ENCODE measurements at regions not wholly inside any gene's neighbourhood (a gene's known extent, or its start where the extent isn't known, plus 50 kb on each side); places are given as distances from the start of the nearest gene placed in this dataset.

- Histone ChIP-seq H3K4me3 (no peak overlapping the region), H3K27ac (no peak overlapping the region), H3K36me3 (no peaks in the 10 kb centered on the region), H3K4me1 (ENCODE audit: low read depth) (no peaks in the 10 kb centered on the region), H3K27me3 (no peaks in the 10 kb centered on the region), H3K9me3 (ENCODE audit: low read depth) (no peaks in the 10 kb centered on the region)
- DNase-seq (ENCODE audit: low read depth in 1 of 2, low spot score in 1 of 2), result no peak
- TF ChIP-seq, protein P1, sequence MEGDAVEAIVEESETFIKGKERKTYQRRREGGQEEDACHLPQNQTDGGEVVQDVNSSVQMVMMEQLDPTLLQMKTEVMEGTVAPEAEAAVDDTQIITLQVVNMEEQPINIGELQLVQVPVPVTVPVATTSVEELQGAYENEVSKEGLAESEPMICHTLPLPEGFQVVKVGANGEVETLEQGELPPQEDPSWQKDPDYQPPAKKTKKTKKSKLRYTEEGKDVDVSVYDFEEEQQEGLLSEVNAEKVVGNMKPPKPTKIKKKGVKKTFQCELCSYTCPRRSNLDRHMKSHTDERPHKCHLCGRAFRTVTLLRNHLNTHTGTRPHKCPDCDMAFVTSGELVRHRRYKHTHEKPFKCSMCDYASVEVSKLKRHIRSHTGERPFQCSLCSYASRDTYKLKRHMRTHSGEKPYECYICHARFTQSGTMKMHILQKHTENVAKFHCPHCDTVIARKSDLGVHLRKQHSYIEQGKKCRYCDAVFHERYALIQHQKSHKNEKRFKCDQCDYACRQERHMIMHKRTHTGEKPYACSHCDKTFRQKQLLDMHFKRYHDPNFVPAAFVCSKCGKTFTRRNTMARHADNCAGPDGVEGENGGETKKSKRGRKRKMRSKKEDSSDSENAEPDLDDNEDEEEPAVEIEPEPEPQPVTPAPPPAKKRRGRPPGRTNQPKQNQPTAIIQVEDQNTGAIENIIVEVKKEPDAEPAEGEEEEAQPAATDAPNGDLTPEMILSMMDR (IDR thresholded peaks at IDR 0.05; ENCODE audit: low read depth, low read length), result no peak
These were observed 136.3 kb downstream of the KLF5 start for GRCh38 chr13:73195091-73195490.

DNA sequence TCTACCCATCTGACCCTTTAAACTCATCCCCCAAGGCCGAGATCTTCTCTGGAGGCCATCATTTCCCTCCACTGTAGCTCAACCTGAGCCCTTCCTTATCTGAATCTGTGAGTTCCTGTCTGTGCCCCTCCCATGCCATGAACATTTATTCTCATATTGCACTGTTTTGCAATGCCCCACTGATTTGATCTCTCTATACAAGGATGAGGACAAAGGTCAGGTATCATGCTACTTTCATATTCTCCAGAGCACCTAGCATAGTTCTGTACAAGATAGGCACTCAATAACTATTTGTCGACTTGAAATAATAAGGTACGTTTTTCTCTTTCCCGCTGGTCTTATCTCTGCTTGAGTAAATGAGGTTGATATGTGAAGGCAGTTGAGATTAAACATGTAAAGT lies 135.5 kb downstream of the KLF5 start:
- TF ChIP-seq, protein P1 (IDR thresholded peaks at IDR 0.05; ENCODE audit: low read depth, low read length), result no peak
- H3K36me3 ChIP-seq, result no peaks in the 10 kb centered on the region
- no peaks in the 10 kb centered on the region for H3K9me3 ChIP-seq (ENCODE audit: low read depth)
- DNase-seq (ENCODE audit: low read depth in 1 of 2, low spot score in 1 of 2), result no peak
- H3K4me3 ChIP-seq, result no peak overlapping the region
- H3K4me1 ChIP-seq (ENCODE audit: low read depth), result no peaks in the 10 kb centered on the region
- no peaks in the 10 kb centered on the region for H3K27me3 ChIP-seq
- H3K27ac ChIP-seq, result no peak overlapping the region

DNA sequence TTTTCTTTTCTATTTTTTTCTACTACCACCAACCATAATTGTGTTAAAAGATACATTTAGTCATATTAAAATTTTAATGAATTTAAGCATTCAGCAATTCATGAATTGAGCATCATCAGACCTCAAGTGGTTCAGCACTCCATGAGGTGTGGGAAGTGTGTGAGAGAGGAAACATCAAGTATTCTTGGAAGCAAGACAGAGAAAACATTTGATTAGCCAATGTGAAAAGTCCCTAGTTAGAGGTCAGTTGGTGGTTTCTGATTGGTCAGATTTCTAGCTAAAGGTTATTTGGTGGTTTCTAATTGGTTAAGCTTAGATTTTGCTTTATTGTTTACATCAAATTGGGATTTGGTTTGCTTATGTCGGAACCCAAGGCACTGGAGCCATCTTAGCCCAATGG lies 134.7 kb downstream of the KLF5 start:
- H3K36me3 ChIP-seq, result no peaks in the 10 kb centered on the region
- H3K4me3 ChIP-seq, result no peak overlapping the region
- H3K9me3 ChIP-seq (ENCODE audit: low read depth), result no peaks in the 10 kb centered on the region
- no peaks in the 10 kb centered on the region for H3K27me3 ChIP-seq
- DNase-seq (ENCODE audit: low read depth in 1 of 2, low spot score in 1 of 2), result no peak
- H3K4me1 ChIP-seq (ENCODE audit: low read depth), result no peaks in the 10 kb centered on the region
- TF ChIP-seq, protein P1 (IDR thresholded peaks at IDR 0.05; ENCODE audit: low read depth, low read length), result no peak
- H3K27ac ChIP-seq, result no peak overlapping the region

- Histone ChIP-seq H3K4me1 (ENCODE audit: low read depth) (no peaks in the 10 kb centered on the region), H3K27ac (no peak overlapping the region), H3K36me3 (no peaks in the 10 kb centered on the region), H3K9me3 (ENCODE audit: low read depth) (no peaks in the 10 kb centered on the region), H3K27me3 (no peaks in the 10 kb centered on the region), H3K4me3 (no peak overlapping the region)
- TF ChIP-seq, protein P1 (IDR thresholded peaks at IDR 0.05; ENCODE audit: low read depth, low read length), result no peak
- no peak for DNase-seq (ENCODE audit: low read depth in 1 of 2, low spot score in 1 of 2)
These were observed 131.7 kb downstream of the KLF5 start for GRCh38 chr13:73190477-73190876.

- TF ChIP-seq, protein P1 (IDR thresholded peaks at IDR 0.05; ENCODE audit: low read depth, low read length), result no peak
- Histone ChIP-seq H3K9me3 (ENCODE audit: low read depth) (no peaks in the 10 kb centered on the region), H3K36me3 (no peaks in the 10 kb centered on the region), H3K27ac (no peak overlapping the region), H3K27me3 (no peaks in the 10 kb centered on the region), H3K4me1 (ENCODE audit: low read depth) (no peaks in the 10 kb centered on the region), H3K4me3 (no peak overlapping the region)
- DNase-seq (ENCODE audit: low read depth in 1 of 2, low spot score in 1 of 2), result no peak
These were observed 131.0 kb downstream of the KLF5 start for GRCh38 chr13:73189776-73190175.

DNA sequence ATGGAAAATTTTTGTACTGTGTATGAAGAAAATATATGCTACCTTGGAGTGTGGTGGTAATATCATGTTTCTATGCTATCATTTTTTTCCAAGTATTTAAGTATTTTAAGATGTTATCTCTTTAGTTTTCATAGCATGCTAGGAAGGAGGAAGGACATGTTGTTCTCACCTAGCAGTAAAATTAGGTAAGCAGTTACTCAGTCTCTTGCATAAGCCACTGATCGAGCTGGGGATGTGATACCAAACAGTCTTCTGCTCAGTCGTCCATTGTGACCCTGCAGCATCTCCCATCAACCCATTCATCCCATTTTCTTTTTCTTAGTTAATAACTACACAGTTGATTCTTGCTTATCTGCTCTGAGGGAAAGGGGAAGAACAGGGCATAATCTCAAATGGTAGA lies 130.6 kb downstream of the KLF5 start:
- Histone ChIP-seq H3K4me1 (ENCODE audit: low read depth) (no peaks in the 10 kb centered on the region), H3K27me3 (no peaks in the 10 kb centered on the region), H3K36me3 (no peaks in the 10 kb centered on the region), H3K9me3 (ENCODE audit: low read depth) (no peaks in the 10 kb centered on the region), H3K4me3 (no peak overlapping the region), H3K27ac (no peak overlapping the region)
- TF ChIP-seq, protein P1 (IDR thresholded peaks at IDR 0.05; ENCODE audit: low read depth, low read length), result no peak
- no peak for DNase-seq (ENCODE audit: low read depth in 1 of 2, low spot score in 1 of 2)

Measured in cardiac muscle cell (in vitro differentiated cells and primary cell).